ENCODE measurements at regions not wholly inside any gene's neighbourhood (a gene's known extent, or its start where the extent isn't known, plus 50 kb on each side); places are given as distances from the start of the nearest gene placed in this dataset.

- Histone ChIP-seq H3K36me3 (ENCODE audit: insufficient read depth) (no peaks in the 10 kb centered on the region), H4K20me1 (ENCODE audit: insufficient read depth) (no peaks in the 10 kb centered on the region), H2AFZ (ENCODE audit: low read depth) (no peak overlapping the region), H3K4me3 (IDR thresholded peaks at IDR 0.05; ENCODE audit: insufficient read depth, low read depth, low read length) (no peak overlapping the region), H3K79me2 (ENCODE audit: insufficient read depth, low read depth) (no peaks in the 10 kb centered on the region), H3K4me1 (ENCODE audit: low read depth, poor library complexity, severe bottlenecking) (no peaks in the 10 kb centered on the region), H3K4me2 (no peak overlapping the region), H3K27ac (no peak overlapping the region), H3K9ac (no peak overlapping the region), H3K27me3 (ENCODE audit: insufficient read depth, low read depth) (peaks cover 72% of the 10 kb centered on the region)
- TF ChIP-seq, protein P1, sequence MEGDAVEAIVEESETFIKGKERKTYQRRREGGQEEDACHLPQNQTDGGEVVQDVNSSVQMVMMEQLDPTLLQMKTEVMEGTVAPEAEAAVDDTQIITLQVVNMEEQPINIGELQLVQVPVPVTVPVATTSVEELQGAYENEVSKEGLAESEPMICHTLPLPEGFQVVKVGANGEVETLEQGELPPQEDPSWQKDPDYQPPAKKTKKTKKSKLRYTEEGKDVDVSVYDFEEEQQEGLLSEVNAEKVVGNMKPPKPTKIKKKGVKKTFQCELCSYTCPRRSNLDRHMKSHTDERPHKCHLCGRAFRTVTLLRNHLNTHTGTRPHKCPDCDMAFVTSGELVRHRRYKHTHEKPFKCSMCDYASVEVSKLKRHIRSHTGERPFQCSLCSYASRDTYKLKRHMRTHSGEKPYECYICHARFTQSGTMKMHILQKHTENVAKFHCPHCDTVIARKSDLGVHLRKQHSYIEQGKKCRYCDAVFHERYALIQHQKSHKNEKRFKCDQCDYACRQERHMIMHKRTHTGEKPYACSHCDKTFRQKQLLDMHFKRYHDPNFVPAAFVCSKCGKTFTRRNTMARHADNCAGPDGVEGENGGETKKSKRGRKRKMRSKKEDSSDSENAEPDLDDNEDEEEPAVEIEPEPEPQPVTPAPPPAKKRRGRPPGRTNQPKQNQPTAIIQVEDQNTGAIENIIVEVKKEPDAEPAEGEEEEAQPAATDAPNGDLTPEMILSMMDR (conservative IDR thresholded peaks at IDR 0.05; ENCODE audit: low read depth, low read length) = peak; percentile 96
These were observed 141.0 kb upstream of the CIBAR2 start for GRCh38 chr16:85253084-85253941.

- H3K9ac ChIP-seq = no peak overlapping the region
- no peak overlapping the region for H2AFZ ChIP-seq (ENCODE audit: low read depth)
- H3K4me2 ChIP-seq = no peak overlapping the region
These were observed 141.8 kb upstream of the CIBAR2 start for GRCh38 chr16:85254051-85254450.

GRCh38 chr16:85254921-85255320 lies 142.6 kb upstream of the CIBAR2 start:
- no peaks in the 10 kb centered on the region for H3K36me3 ChIP-seq (ENCODE audit: insufficient read depth)
- no peak overlapping the region for H3K9ac ChIP-seq
- no peaks in the 10 kb centered on the region for H3K4me1 ChIP-seq (ENCODE audit: low read depth, poor library complexity, severe bottlenecking)
- TF ChIP-seq, protein P1 (conservative IDR thresholded peaks at IDR 0.05; ENCODE audit: low read depth, low read length) = no peak
- no peak overlapping the region for H2AFZ ChIP-seq (ENCODE audit: low read depth)
- no peak overlapping the region for H3K27ac ChIP-seq
- no peaks in the 10 kb centered on the region for H4K20me1 ChIP-seq (ENCODE audit: insufficient read depth)
- no peaks in the 10 kb centered on the region for H3K79me2 ChIP-seq (ENCODE audit: insufficient read depth, low read depth)
- H3K4me3 ChIP-seq (IDR thresholded peaks at IDR 0.05; ENCODE audit: insufficient read depth, low read depth, low read length) = no peak overlapping the region
- peaks cover 73% of the 10 kb centered on the region for H3K27me3 ChIP-seq (ENCODE audit: insufficient read depth, low read depth)
- no peak overlapping the region for H3K4me2 ChIP-seq

More at GRCh38 chr16:85254051-85254450, 141.8 kb upstream of the CIBAR2 start:
- Histone ChIP-seq H3K79me2 (ENCODE audit: insufficient read depth, low read depth) (no peaks in the 10 kb centered on the region), H3K36me3 (ENCODE audit: insufficient read depth) (no peaks in the 10 kb centered on the region), H4K20me1 (ENCODE audit: insufficient read depth) (no peaks in the 10 kb centered on the region), H3K4me3 (IDR thresholded peaks at IDR 0.05; ENCODE audit: insufficient read depth, low read depth, low read length) (no peak overlapping the region), H3K27me3 (ENCODE audit: insufficient read depth, low read depth) (peaks cover 72% of the 10 kb centered on the region), H3K27ac (no peak overlapping the region), H3K4me1 (ENCODE audit: low read depth, poor library complexity, severe bottlenecking) (no peaks in the 10 kb centered on the region)
- TF ChIP-seq, protein P1 (conservative IDR thresholded peaks at IDR 0.05; ENCODE audit: low read depth, low read length) = no peak

DNA sequence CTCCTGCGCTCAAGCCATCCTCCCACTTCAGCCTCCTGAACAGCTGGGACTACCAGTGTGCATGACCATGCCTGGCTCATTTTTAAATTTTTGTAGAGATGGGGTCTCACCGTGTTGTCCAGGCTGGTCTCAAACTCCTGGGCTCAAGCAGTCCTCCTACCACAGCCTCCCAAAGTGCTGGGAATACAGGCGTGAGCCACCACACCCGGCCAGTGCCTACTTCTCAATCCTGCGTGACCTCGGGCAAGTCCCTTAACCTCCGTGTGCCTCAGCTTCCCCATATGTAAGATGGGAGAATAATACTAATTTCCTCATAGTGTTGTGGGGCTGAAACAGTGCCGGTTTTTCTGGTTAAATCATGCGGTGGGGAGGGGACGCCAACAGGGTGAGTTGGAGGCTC lies 143.5 kb upstream of the CIBAR2 start:
- H4K20me1 ChIP-seq (ENCODE audit: insufficient read depth) = no peaks in the 10 kb centered on the region
- H3K4me3 ChIP-seq (IDR thresholded peaks at IDR 0.05; ENCODE audit: insufficient read depth, low read depth, low read length) = no peak overlapping the region
- no peak overlapping the region for H2AFZ ChIP-seq (ENCODE audit: low read depth)
- no peaks in the 10 kb centered on the region for H3K79me2 ChIP-seq (ENCODE audit: insufficient read depth, low read depth)
- no peak overlapping the region for H3K4me2 ChIP-seq
- TF ChIP-seq, protein P1 (conservative IDR thresholded peaks at IDR 0.05; ENCODE audit: low read depth, low read length) = no peak
- H3K27ac ChIP-seq = no peak overlapping the region
- peaks cover 73% of the 10 kb centered on the region for H3K27me3 ChIP-seq (ENCODE audit: insufficient read depth, low read depth)
- H3K4me1 ChIP-seq (ENCODE audit: low read depth, poor library complexity, severe bottlenecking) = no peaks in the 10 kb centered on the region
- no peaks in the 10 kb centered on the region for H3K36me3 ChIP-seq (ENCODE audit: insufficient read depth)
- no peak overlapping the region for H3K9ac ChIP-seq

Data from KMS-11 (cell line).